GM19468 (cell line): ENCODE measurements at regions not wholly inside any gene's neighbourhood (a gene's known extent, or its start where the extent isn't known, plus 50 kb on each side); places are given as distances from the start of the nearest gene placed in this dataset.
"Not testable (repeated sequence)": the region's sequence is repeated elsewhere in the genome, so short reads cannot be mapped to it uniquely, and the experiment has no call there.

Experiments
- ATAC-seq: cut with Tn5 transposase; IDR thresholded peaks from one replicate; pipeline ENCODE4 v1.9.1; 2021; ENCODE audit warnings: mild to moderate bottlenecking, moderate library complexity, moderate number of reproducible peaks; ENCODE audit not compliant: unreplicated experiment; ENCODE audit errors: extremely low read depth

DNA sequence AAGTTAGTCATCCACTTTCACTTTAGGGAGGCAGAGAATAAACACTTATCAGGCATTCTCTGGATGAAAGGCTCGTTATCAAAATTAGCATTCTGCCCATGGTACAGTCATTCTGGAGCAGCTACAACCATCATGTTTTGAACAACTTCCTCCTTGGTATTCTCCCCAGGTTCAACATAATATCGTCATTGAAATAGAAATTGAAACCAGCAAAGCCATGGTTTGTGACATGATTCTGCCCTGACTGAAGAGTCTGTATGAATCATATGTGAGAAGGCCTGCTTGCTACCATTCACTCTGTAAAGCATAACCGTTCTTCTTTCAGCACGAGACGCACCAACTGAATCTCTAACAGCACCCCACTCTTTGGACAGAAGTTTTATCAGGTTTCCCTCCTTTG lies 127.5 kb upstream of the RADX start:
- peak; percentile 96 for ATAC-seq

DNA sequence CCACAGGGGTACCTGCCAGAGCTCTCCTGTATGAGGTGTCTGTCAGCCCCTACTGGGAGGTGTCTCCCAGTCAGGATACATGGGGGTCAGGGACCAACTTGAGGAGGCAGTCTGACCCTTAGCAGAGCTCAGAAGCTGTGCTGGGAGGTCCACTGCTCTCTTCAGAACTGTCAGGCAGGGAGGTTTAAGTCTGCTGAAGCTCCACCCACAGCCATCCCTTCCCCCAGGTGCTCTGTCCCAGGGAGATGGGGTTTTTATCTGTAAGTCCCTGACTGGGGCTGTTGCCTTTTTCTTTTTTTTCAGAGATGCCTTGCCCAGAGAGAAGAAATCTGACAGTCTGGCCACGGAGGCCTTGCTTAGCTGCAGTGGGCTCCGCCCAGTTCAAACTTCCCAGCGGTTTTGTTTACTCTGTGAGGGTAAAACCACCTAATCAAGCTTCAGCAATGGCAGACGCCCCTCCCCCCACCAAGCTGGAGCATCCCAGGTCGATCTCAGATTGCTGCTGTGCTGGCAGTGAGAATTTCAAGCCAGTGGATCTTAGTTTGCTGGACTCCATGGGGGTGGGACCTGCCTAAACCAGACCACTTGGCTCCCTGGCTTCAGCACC lies 118.5 kb upstream of the RADX start:
- not testable (repeated sequence) for ATAC-seq

DNA sequence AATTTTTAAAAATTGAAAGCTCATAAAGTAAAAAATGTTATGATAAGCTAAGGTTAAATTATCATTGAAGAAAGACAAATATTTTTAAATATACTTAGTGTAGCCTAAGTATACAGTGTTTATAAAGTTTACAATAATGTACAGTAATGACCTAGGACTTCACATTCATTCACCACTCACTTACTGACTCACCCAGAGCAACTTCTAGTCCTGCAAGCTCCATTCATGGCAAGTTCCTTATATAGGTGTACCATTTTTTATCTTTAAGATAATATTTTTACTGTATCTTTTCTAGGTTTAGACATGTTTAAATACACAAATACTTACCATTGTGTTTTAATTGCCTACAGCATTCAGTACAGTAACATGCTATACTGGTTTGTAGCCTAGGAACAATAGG lies 112.3 kb upstream of the RADX start:
- no peak for ATAC-seq

DNA sequence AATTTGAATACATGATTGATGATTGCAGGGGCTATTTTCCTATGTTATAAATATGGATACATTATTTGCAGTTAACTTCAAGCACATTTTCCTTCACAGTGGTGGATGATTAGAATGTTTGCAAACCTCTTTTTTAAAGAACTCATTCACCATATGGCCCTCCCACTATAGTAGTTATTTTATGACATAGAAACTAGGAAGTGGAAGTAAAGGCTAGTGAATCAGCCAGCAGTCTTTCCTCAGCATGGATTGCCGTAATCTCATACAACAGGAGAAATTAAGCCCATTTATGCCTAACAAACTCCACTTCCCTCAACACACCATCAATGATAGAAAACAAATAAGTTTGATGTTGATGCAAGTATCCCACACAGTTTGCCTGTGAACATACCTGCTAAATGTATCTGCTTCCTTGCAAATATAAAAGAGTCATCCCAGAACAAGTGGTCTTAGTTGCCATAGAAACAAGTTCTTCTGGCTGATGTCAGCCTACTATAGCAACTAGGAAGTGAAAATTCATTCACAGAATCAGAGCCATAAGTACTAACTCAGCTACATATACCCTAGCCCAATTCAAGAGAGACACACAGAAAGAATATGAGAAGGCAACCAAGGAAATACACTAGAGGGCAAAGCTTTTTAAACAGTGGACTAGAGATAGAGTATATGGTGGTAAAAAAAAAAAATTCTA lies 100.9 kb upstream of the RADX start:
- ATAC-seq, result no peak
